ENCODE measurements at regions not wholly inside any gene's neighbourhood (a gene's known extent, or its start where the extent isn't known, plus 50 kb on each side); places are given as distances from the start of the nearest gene placed in this dataset.

DNA sequence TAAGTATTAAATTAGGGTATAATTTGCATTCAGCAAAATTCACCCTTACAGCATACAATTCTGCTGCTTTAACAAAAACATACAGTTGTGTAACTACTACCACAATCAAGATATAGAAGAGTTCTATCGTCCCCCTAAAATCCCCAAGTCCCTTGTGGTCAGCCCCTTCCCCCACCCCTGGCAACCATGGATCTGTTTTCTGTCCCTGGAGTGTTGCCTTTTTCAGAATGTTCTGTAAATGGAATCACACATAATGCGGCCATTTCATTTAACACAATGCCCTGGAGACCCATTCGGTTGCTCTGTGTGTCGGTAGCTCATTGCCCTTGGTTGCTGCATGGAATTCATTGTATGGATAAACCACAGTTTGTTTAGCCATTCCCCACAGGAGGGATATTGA is 190.2 kb downstream of the IRX5 start:
- no peak for DNase-seq (ENCODE audit: low read depth)
- no peak overlapping the region for H3K4me3 ChIP-seq (ENCODE audit: low read depth, low read length)
- TF ChIP-seq, protein P1, sequence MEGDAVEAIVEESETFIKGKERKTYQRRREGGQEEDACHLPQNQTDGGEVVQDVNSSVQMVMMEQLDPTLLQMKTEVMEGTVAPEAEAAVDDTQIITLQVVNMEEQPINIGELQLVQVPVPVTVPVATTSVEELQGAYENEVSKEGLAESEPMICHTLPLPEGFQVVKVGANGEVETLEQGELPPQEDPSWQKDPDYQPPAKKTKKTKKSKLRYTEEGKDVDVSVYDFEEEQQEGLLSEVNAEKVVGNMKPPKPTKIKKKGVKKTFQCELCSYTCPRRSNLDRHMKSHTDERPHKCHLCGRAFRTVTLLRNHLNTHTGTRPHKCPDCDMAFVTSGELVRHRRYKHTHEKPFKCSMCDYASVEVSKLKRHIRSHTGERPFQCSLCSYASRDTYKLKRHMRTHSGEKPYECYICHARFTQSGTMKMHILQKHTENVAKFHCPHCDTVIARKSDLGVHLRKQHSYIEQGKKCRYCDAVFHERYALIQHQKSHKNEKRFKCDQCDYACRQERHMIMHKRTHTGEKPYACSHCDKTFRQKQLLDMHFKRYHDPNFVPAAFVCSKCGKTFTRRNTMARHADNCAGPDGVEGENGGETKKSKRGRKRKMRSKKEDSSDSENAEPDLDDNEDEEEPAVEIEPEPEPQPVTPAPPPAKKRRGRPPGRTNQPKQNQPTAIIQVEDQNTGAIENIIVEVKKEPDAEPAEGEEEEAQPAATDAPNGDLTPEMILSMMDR (conservative IDR thresholded peaks at IDR 0.05; ENCODE audit: low read depth, low read length), result no peak

DNA sequence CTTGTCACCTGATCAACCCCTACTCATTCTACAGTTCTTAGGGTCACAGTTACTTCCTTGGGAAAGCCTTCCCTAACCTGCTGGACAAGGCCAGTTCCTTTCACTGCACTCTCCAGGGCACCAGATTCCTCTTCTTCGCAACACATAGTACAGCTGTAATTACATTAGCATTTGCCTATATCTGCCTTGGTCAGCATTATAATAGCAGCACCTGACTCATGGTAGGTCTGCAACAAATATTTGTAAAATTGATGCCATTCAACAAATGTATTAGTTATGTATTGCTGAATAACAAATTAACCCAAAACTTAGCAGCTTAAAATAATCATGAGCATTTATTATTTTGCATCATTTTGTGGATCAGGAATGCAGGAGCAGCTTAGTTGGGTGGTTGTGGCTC is 193.0 kb downstream of the IRX5 start:
- H3K4me3 ChIP-seq (ENCODE audit: low read depth, low read length), result no peak overlapping the region
- DNase-seq (ENCODE audit: low read depth), result no peak

DNA sequence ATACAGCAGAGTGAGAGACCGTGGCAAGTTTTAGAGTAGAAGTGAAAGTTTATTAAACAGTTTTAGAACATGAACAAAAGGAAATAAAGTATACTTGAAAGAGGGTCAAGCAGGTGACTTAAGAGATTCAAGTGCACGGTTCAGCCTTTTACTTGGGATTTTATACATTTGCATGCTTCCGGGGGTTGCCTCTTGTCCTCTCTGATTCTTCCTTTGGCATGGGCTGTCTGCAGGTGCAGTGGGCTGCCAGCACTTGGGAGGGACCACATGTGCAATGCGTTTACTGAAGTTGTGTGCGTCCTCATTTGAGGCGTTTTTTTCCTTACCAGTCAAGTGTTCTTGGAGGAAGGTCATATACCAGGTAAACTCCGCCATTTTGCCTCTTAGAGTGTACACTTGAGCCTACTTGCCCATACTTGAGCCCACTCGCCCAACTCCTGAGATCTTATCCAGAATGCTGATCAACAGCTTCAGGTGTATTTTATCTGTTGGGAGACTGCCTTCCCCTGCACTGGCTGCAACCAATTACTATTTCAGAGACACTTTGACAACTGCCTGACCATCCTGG is 195.2 kb downstream of the IRX5 start:
- no peak for DNase-seq (ENCODE audit: low read depth)
- TF ChIP-seq, protein P1 (conservative IDR thresholded peaks at IDR 0.05; ENCODE audit: low read depth, low read length), result no peak
- no peak overlapping the region for H3K4me3 ChIP-seq (ENCODE audit: low read depth, low read length)

More for the DNA sequence above, 193.0 kb downstream of the IRX5 start:
- TF ChIP-seq, protein P1 (conservative IDR thresholded peaks at IDR 0.05; ENCODE audit: low read depth, low read length), result no peak

DNA sequence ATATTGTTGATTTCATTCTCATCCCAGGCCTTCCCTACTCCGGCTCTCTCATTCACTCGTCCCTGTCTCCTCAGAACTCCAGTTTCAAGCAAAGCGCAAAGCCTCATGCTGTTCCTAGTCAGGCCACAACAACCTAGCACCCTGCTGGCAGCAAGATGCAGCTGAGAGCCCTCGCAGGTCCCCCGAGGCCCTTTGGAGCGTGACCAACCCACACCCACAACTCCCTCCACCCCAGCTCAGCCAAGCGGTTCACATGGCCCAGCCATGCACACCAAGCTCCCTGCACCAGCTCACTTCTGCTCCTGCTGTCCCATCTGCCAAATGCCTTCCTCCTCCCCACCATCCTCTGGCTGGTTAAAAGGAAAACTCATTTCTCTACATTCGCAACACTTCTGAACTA is 195.8 kb downstream of the IRX5 start:
- no peak for DNase-seq (ENCODE audit: low read depth)
- no peak overlapping the region for H3K4me3 ChIP-seq (ENCODE audit: low read depth, low read length)
- TF ChIP-seq, protein P1 (conservative IDR thresholded peaks at IDR 0.05; ENCODE audit: low read depth, low read length), result no peak

DNA sequence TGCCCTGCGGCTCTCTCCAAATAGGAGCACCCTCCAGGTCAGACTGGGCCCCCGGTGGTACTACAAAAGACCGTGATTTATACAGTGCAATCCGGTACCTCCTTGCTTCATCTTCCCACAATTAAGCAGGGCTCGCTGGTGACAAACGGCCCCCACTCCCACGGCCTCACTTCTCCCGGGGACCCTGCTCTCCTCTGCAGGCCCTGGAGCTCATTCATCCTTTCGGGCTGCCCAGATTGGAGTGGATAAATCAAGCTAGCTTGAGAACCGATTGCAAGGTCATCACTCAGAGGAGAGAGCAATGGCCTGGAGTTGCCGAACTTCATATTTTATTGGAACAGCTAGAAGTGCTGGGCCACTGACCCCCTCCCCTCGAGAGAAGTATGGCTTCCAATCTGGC is 193.5 kb upstream of the IRX6 start:
- TF ChIP-seq, protein P1 (conservative IDR thresholded peaks at IDR 0.05; ENCODE audit: low read depth, low read length), result no peak
- DNase-seq (ENCODE audit: low read depth), result no peak
- H3K4me3 ChIP-seq (ENCODE audit: low read depth, low read length), result no peak overlapping the region

DNA sequence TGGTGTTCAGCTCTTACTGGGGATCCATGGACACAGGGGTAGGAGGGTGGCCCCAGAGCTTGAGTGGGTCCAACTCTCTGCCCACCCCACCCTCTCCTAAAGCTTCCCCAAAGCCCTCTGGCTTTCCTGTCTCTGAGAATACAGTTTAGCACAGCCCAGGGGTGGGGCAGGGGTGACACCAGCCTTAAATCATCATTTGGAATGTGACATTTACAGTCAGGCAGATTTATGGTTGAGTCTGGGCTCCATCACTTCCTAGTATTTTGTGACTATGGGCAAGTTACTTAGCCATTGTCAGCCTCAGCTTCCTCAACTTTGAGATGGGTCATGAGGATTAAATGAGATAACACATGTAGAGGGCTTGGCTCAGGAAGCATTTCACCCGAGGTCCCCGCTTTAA is 193.1 kb upstream of the IRX6 start:
- TF ChIP-seq, protein P1 (conservative IDR thresholded peaks at IDR 0.05; ENCODE audit: low read depth, low read length), result no peak
- no peak overlapping the region for H3K4me3 ChIP-seq (ENCODE audit: low read depth, low read length)
- no peak for DNase-seq (ENCODE audit: low read depth)

DNA sequence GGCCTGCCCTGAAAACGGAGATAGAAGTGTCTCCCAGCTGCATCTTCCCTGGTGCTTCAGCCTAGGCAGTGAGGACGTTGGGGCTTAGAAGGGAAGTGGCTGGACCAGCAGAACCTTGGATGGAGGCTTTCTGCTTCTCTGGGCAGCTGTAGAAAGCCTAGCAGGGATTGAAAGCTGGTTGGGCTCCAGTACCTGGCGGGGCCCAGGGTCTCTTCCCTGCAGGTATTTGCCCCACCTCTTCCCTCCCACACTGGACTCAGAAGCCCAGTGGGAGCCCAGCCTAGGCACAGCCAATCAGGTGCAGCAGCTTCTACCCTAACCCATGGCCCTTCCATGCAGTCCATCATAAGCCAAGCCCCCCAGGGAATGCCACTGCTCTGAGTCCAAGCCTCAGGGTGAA is 190.3 kb upstream of the IRX6 start:
- no peak for DNase-seq (ENCODE audit: low read depth)
- no peak overlapping the region for H3K4me3 ChIP-seq (ENCODE audit: low read depth, low read length)
- TF ChIP-seq, protein P1 (conservative IDR thresholded peaks at IDR 0.05; ENCODE audit: low read depth, low read length), result no peak

All from epithelial cell of proximal tubule (primary cell).